Neural progenitor cell (in vitro differentiated cells): ENCODE measurements at regions not wholly inside any gene's neighbourhood (a gene's known extent, or its start where the extent isn't known, plus 50 kb on each side); places are given as distances from the start of the nearest gene placed in this dataset.

Experiments
- DNase-seq: peaks from one replicate; pipeline ENCODE4 v3.0.0-alpha.2; 2016; ENCODE audit warnings: low spot score
- H2AFZ ChIP-seq: fragments of 200-600 bp; sonication (generic); replicated peaks from 2 replicates; pipeline ENCODE4 v1.6.1; 2016; ENCODE audit warnings: antibody characterized with exemption
- H3F3A ChIP-seq: fragments of 200-600 bp; sonication (generic); 2 replicates; pipeline ENCODE4 v1.6.1; 2016; ENCODE audit warnings: antibody characterized with exemption, low read depth
- H3K27ac ChIP-seq: fragments of 200-600 bp; sonication (generic); 2 replicates; pipeline ENCODE4 v1.5.1; 2016; ENCODE audit warnings: mild to moderate bottlenecking
- H3K27me3 ChIP-seq: fragments of 200-600 bp; sonication (generic); 2 replicates; pipeline ENCODE4 v1.6.1; 2016; ENCODE audit warnings: mild to moderate bottlenecking, moderate library complexity
- H3K36me3 ChIP-seq: fragments of 200-600 bp; sonication (generic); 2 replicates; pipeline ENCODE4 v1.5.1; 2016
- H3K4me1 ChIP-seq: fragments of 200-600 bp; sonication (generic); 2 replicates; pipeline ENCODE4 v1.6.1; 2016; ENCODE audit warnings: mixed run types
- H3K4me2 ChIP-seq: fragments of 200-600 bp; sonication (generic); 2 replicates; pipeline ENCODE4 v1.6.1; 2016
- H3K4me3 ChIP-seq: fragments of 200-600 bp; sonication (generic); 2 replicates; pipeline ENCODE4 v1.5.1; 2016
- H3K79me2 ChIP-seq: fragments of 200-600 bp; sonication (generic); 2 replicates; pipeline ENCODE4 v1.6.1; 2016; ENCODE audit warnings: low read depth
- H3K9ac ChIP-seq: fragments of 200-600 bp; sonication (generic); 2 replicates; pipeline ENCODE4 v1.6.1; 2016
- H3K9me3 ChIP-seq: fragments of 200-600 bp; sonication (generic); 2 replicates; pipeline ENCODE4 v1.5.1; 2016; ENCODE audit warnings: low read depth
- H4K20me1 ChIP-seq: fragments of 200-600 bp; sonication (generic); 2 replicates; pipeline ENCODE4 v1.6.1; 2016; ENCODE audit warnings: low read depth
- H3K27ac Mint-ChIP-seq: 3 replicates; pipeline ENCODE4 v1.8.0; 2021; ENCODE audit warnings: mixed read lengths
- H3K27me3 Mint-ChIP-seq: 2 replicates; pipeline ENCODE4 v1.8.0; 2022; ENCODE audit warnings: low read depth, mild to moderate bottlenecking, inconsistent platforms, moderate library complexity, mixed read lengths; ENCODE audit not compliant: insufficient read depth
- H3K36me3 Mint-ChIP-seq: 3 replicates; pipeline ENCODE4 v1.8.0; 2021; ENCODE audit warnings: mixed read lengths
- H3K4me1 Mint-ChIP-seq: 3 replicates; pipeline ENCODE4 v1.8.0; 2021; ENCODE audit warnings: mixed read lengths
- H3K4me3 Mint-ChIP-seq: 3 replicates; pipeline ENCODE4 v1.8.0; 2021; ENCODE audit warnings: mild to moderate bottlenecking, moderate library complexity, mixed read lengths
- H3K9me3 Mint-ChIP-seq: 3 replicates; pipeline ENCODE4 v1.8.0; 2020; ENCODE audit warnings: mixed read lengths
- EZH2 ChIP-seq: fragments of 200-600 bp; sonication (generic); IDR thresholded peaks from 2 replicates; pipeline ENCODE4 v1.6.1; 2017; ENCODE audit warnings: antibody characterized with exemption, mild to moderate bottlenecking, moderate library complexity
- EZH2phosphoT487 ChIP-seq: fragments of 200-600 bp; sonication (generic); IDR thresholded peaks from 2 replicates; pipeline ENCODE4 v1.6.1; 2017; ENCODE audit warnings: antibody characterized with exemption
- TF ChIP-seq, protein P1 (sequence below): fragments of 200-600 bp; sonication (generic); IDR thresholded peaks from 2 replicates; pipeline ENCODE4 v1.5.1; 2017; ENCODE audit warnings: antibody characterized with exemption, mild to moderate bottlenecking

DNA sequence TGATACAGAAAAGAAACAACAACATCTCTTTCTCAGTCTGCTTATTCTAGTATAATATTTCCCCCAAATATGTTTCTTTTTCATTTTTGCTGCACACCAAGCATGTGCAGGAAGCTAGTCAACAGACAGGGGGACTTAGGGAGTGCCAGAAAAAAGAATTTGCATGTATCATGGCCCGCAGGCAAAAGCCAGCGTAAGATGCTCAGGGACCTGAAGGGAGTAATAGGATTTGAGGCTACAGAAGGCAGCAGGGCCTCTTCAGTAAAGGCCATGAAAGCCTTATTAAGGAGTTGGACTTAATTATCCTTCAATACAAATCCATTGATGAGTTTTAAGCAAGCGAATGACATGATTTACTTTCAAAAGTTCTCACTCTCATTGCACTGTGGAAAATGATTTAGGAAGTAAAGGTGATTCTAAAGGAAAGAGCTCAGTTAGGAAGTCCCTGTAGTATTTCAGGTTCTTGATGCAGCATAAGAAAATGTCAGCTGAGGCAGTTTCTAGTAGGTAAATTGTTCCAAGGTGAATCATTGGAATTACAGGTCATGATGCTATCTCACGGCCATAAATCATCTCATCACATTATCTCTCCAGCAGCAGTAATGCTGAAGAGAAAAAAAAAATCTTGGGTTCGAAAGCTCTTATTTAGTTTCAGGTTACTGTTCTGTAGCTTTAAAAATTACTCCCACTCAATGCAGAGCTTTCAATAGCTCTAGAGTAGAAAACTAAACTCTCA is 94.8 kb downstream of the PTCHD4 start:
- H3K79me2 ChIP-seq: no peaks in the 10 kb centered on the region
- H3K27me3 Mint-ChIP-seq: peaks cover 3% of the 10 kb centered on the region
- DNase-seq: peak; percentile 58
- peaks cover 4% of the 10 kb centered on the region for H4K20me1 ChIP-seq
- H3K9ac ChIP-seq: no peak overlapping the region
- H3K36me3 ChIP-seq: no peaks in the 10 kb centered on the region
- peaks cover 5% of the 10 kb centered on the region for H3K4me1 ChIP-seq
- H3K27ac ChIP-seq: no peak overlapping the region
- H2AFZ ChIP-seq: no peak overlapping the region
- H3K4me3 ChIP-seq: no peak overlapping the region
- no peaks in the 10 kb centered on the region for H3K36me3 Mint-ChIP-seq
- no peak overlapping the region for H3K4me2 ChIP-seq
- H3K4me1 Mint-ChIP-seq: no peaks in the 10 kb centered on the region
- H3K27ac Mint-ChIP-seq: no peak overlapping the region
- H3K4me3 Mint-ChIP-seq: no peak overlapping the region
- no peaks in the 10 kb centered on the region for H3K9me3 ChIP-seq
- H3K9me3 Mint-ChIP-seq: no peaks in the 10 kb centered on the region
- H3K27me3 ChIP-seq: peaks cover 17% of the 10 kb centered on the region
- TF ChIP-seq EZH2phosphoT487: peak; percentile 100
- TF ChIP-seq, protein P1, sequence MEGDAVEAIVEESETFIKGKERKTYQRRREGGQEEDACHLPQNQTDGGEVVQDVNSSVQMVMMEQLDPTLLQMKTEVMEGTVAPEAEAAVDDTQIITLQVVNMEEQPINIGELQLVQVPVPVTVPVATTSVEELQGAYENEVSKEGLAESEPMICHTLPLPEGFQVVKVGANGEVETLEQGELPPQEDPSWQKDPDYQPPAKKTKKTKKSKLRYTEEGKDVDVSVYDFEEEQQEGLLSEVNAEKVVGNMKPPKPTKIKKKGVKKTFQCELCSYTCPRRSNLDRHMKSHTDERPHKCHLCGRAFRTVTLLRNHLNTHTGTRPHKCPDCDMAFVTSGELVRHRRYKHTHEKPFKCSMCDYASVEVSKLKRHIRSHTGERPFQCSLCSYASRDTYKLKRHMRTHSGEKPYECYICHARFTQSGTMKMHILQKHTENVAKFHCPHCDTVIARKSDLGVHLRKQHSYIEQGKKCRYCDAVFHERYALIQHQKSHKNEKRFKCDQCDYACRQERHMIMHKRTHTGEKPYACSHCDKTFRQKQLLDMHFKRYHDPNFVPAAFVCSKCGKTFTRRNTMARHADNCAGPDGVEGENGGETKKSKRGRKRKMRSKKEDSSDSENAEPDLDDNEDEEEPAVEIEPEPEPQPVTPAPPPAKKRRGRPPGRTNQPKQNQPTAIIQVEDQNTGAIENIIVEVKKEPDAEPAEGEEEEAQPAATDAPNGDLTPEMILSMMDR: peak; percentile 17
- TF ChIP-seq EZH2: no peak
- no peaks in the 10 kb centered on the region for H3F3A ChIP-seq

DNA sequence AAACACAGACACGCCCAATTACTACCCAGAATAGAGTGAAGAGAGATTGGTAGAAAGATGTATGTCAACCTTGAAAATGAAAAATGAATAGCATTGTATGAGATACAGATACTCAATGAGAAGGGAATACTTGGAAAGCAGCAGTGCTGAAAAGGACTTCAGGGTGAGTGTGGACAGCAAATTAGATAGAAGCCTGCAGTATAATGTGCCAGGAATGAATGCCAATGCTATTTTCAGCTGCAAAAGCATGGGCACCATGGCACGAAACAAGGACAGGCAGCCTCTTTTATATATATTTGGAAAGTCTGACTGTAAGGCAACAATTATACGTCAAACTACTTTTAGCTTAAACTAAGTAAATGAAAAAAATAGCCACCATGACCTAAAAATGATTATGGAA is 118.2 kb downstream of the PTCHD4 start:
- no peak for TF ChIP-seq EZH2phosphoT487
- TF ChIP-seq, protein P1: no peak
- no peak overlapping the region for H3K4me3 ChIP-seq

DNA sequence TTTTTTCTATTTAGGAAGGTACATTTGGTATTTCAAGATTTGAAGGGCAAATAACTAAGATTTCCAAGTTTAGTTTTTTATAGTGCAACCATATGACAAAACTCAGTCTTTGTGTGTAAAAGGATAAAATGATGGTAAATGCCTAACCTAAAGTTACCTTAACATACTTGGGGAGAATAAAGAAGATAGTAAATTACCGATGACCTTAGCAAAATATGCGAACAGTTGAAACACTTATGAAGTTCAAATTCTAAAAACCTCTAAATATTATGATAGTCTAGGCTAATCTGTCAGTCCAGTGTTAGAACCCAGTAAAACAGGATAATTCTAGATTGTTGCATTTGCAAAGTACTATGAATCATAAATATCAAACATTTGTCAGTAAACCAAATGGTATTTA is 127.5 kb downstream of the PTCHD4 start:
- no peak for DNase-seq
- Histone ChIP-seq H4K20me1 (no peaks in the 10 kb centered on the region), H3F3A (no peaks in the 10 kb centered on the region), H3K36me3 (no peaks in the 10 kb centered on the region), H3K4me2 (no peak overlapping the region), H3K4me3 (no peak overlapping the region), H3K9me3 (no peaks in the 10 kb centered on the region), H3K27ac (no peak overlapping the region), H3K4me1 (no peaks in the 10 kb centered on the region), H3K27me3 (no peaks in the 10 kb centered on the region), H3K9ac (no peak overlapping the region), H2AFZ (no peak overlapping the region), H3K79me2 (no peaks in the 10 kb centered on the region)
- TF ChIP-seq EZH2phosphoT487 (no peak), EZH2 (no peak)
- TF ChIP-seq, protein P1: no peak
- no peak overlapping the region for H3K27ac Mint-ChIP-seq
- H3K9me3 Mint-ChIP-seq: no peaks in the 10 kb centered on the region
- no peaks in the 10 kb centered on the region for H3K27me3 Mint-ChIP-seq
- no peaks in the 10 kb centered on the region for H3K4me1 Mint-ChIP-seq
- no peak overlapping the region for H3K4me3 Mint-ChIP-seq
- H3K36me3 Mint-ChIP-seq: no peaks in the 10 kb centered on the region

More for the DNA sequence above, 118.2 kb downstream of the PTCHD4 start:
- no peaks in the 10 kb centered on the region for H3K4me1 Mint-ChIP-seq
- no peak overlapping the region for H2AFZ ChIP-seq
- no peak overlapping the region for H3K9ac ChIP-seq
- H3K27me3 ChIP-seq: no peaks in the 10 kb centered on the region
- no peaks in the 10 kb centered on the region for H3F3A ChIP-seq
- H3K27ac ChIP-seq: no peak overlapping the region
- DNase-seq: no peak
- H3K9me3 Mint-ChIP-seq: no peaks in the 10 kb centered on the region
- H4K20me1 ChIP-seq: no peaks in the 10 kb centered on the region
- no peak overlapping the region for H3K4me3 Mint-ChIP-seq
- no peak overlapping the region for H3K27ac Mint-ChIP-seq
- no peaks in the 10 kb centered on the region for H3K36me3 ChIP-seq
- H3K9me3 ChIP-seq: no peaks in the 10 kb centered on the region
- no peaks in the 10 kb centered on the region for H3K27me3 Mint-ChIP-seq
- no peaks in the 10 kb centered on the region for H3K79me2 ChIP-seq
- no peaks in the 10 kb centered on the region for H3K4me1 ChIP-seq
- H3K4me2 ChIP-seq: no peak overlapping the region
- no peaks in the 10 kb centered on the region for H3K36me3 Mint-ChIP-seq
